Right kidney (tissue), 1 donor: ENCODE measurements at regions not wholly inside any gene's neighbourhood (a gene's known extent, or its start where the extent isn't known, plus 50 kb on each side); places are given as distances from the start of the nearest gene placed in this dataset.
A peak's percentile ranks its signal among the peaks of the same experiment; 100 is the strongest.

Experiments
- DNase-seq: peaks from one replicate; pipeline ENCODE4 v3.0.0-alpha.2; 2016

- no peak for DNase-seq
Observed at GRCh38 chr13:23984546-23984945, 87.2 kb upstream of the C1QTNF9B start.

- DNase-seq: no peak
Observed at GRCh38 chr13:23985060-23985459, 87.8 kb upstream of the C1QTNF9B start.

- no peak for DNase-seq
Observed at GRCh38 chr13:23985839-23986238, 88.5 kb upstream of the C1QTNF9B start.

GRCh38 chr13:23986619-23987018 lies 89.3 kb upstream of the C1QTNF9B start:
- DNase-seq: no peak

GRCh38 chr13:23987331-23987894 lies 90.1 kb upstream of the C1QTNF9B start:
- DNase-seq: no peak

GRCh38 chr13:23988546-23989122 lies 91.3 kb upstream of the C1QTNF9B start:
- DNase-seq: no peak

- DNase-seq: no peak
Observed at GRCh38 chr13:23990455-23990854, 93.2 kb upstream of the C1QTNF9B start.

GRCh38 chr13:23991119-23991518 lies 93.8 kb upstream of the C1QTNF9B start:
- no peak for DNase-seq

GRCh38 chr13:23992781-23993679 lies 95.7 kb upstream of the C1QTNF9B start:
- no peak for DNase-seq

- DNase-seq: no peak
Observed at GRCh38 chr13:23993680-23993985, 96.3 kb upstream of the C1QTNF9B start.

GRCh38 chr13:23995283-23996073 lies 98.2 kb upstream of the C1QTNF9B start:
- no peak for DNase-seq

GRCh38 chr13:23996456-23996855 lies 99.2 kb upstream of the C1QTNF9B start:
- no peak for DNase-seq

- no peak for DNase-seq
Observed at GRCh38 chr13:23999424-23999823, 102.1 kb upstream of the C1QTNF9B start.

GRCh38 chr13:24002206-24002815 lies 105.0 kb upstream of the C1QTNF9B start:
- DNase-seq: no peak

- no peak for DNase-seq
Observed at GRCh38 chr13:24004142-24004899, 107.0 kb upstream of the C1QTNF9B start.

GRCh38 chr13:24004971-24005370 lies 107.7 kb upstream of the C1QTNF9B start:
- DNase-seq: no peak

GRCh38 chr13:24005755-24006281 lies 108.5 kb upstream of the C1QTNF9B start:
- DNase-seq: peak; percentile 31

- DNase-seq: no peak
Observed at GRCh38 chr13:24006520-24007248, 109.4 kb upstream of the C1QTNF9B start.

- no peak for DNase-seq
Observed at GRCh38 chr13:24007979-24008620, 110.8 kb upstream of the C1QTNF9B start.

- DNase-seq: no peak
Observed at GRCh38 chr13:24008679-24009078, 111.4 kb upstream of the C1QTNF9B start.
